Stomach (tissue), 8 donors: ENCODE measurements at regions not wholly inside any gene's neighbourhood (a gene's known extent, or its start where the extent isn't known, plus 50 kb on each side); places are given as distances from the start of the nearest gene placed in this dataset.

Experiments
- DNase-seq, 2 donors: peaks; one replicate each; pipeline versions ENCODE4 v3.0.0 to v3.0.0-alpha.2; 2013 to 2019
- H3K27ac ChIP-seq, 5 donors: fragments of 200-600 bp in 4 of 5; sonication (generic) in 4 of 5; one replicate each; pipeline ENCODE4 v1.5.1; 2013 to 2019; ENCODE audit warnings: mild to moderate bottlenecking in 1 of 5, moderate library complexity in 1 of 5
- H3K27me3 ChIP-seq, 3 donors: fragments of 200-600 bp; sonication (generic); one replicate each; pipeline ENCODE4 v1.5.1; 2017 to 2019; ENCODE audit warnings: mixed run types in 1 of 3
- H3K36me3 ChIP-seq, 4 donors: fragments of 200-600 bp; sonication (generic); 1 replicate in 3 of 4; 2 replicates in 1 of 4; pipeline ENCODE4 v1.5.1; 2016 to 2019
- H3K4me1 ChIP-seq, 4 donors: fragments of 200-600 bp; sonication (generic); one replicate each; pipeline ENCODE4 v1.5.1; 2016 to 2019
- H3K4me3 ChIP-seq, 4 donors: fragments of 200-600 bp; sonication (generic) in 3 of 4; one replicate each; pipeline ENCODE4 v1.5.1; 2016 to 2019; ENCODE audit warnings: mild to moderate bottlenecking in 1 of 4
- H3K9me3 ChIP-seq, 4 donors: fragments of 200-600 bp; sonication (generic); one replicate each; pipeline ENCODE4 v1.5.1; 2016 to 2019
- EP300 ChIP-seq: sonication (generic); formaldehyde crosslinking; IDR thresholded peaks from one replicate; pipeline ENCODE4 v1.6.1; 2017; ENCODE audit warnings: antibody characterized with exemption
- POLR2A ChIP-seq, 4 donors: fragments of 450-650 bp; IDR thresholded peaks; one replicate each; pipeline ENCODE4 v1.6.1; 2016; ENCODE audit warnings: antibody characterized with exemption in 4 of 4, control low read depth in 2 of 4, mild to moderate bottlenecking in 1 of 4, moderate library complexity in 1 of 4
- POLR2AphosphoS5 ChIP-seq, 3 donors: sonication (generic); formaldehyde crosslinking; IDR thresholded peaks; one replicate each; pipeline ENCODE4 v1.6.1; 2016; ENCODE audit warnings: antibody characterized with exemption in 3 of 3
- WGBS, 5 donors: extraction: QIAGEN DNeasy Blood & Tissue Kit in 3 of 5; methylation state at CpG; one replicate each; pipeline versions ENCODE4 v1.1.5 to v1.1.7; 2013 to 2018; 5-methylcytosine and 5-hydroxymethylcytosine counted together
- intact Hi-C: fragments of 100-400 bp; cut with DNase I; formaldehyde crosslinking; loops from one replicate; pipeline ENCODE4 v1.15.1; 2023; ENCODE audit warnings: low total_unique reads
- TF ChIP-seq, protein P1 (sequence below), 7 experiments: fragments of 450-650 bp in 4 of 7; fragments of 200-600 bp in 3 of 7; sonication (generic) in 3 of 7; IDR thresholded peaks; one replicate each; pipeline ENCODE4 v1.5.1; 2016 to 2019; ENCODE audit warnings: antibody characterized with exemption in 7 of 7, control low read depth in 2 of 7, mild to moderate bottlenecking in 1 of 7
- donor health status: healthy with polysubstance abuse.
- donor health status: Bipolar disorder and iron deficiency.
- donor health status: healthy.

DNA sequence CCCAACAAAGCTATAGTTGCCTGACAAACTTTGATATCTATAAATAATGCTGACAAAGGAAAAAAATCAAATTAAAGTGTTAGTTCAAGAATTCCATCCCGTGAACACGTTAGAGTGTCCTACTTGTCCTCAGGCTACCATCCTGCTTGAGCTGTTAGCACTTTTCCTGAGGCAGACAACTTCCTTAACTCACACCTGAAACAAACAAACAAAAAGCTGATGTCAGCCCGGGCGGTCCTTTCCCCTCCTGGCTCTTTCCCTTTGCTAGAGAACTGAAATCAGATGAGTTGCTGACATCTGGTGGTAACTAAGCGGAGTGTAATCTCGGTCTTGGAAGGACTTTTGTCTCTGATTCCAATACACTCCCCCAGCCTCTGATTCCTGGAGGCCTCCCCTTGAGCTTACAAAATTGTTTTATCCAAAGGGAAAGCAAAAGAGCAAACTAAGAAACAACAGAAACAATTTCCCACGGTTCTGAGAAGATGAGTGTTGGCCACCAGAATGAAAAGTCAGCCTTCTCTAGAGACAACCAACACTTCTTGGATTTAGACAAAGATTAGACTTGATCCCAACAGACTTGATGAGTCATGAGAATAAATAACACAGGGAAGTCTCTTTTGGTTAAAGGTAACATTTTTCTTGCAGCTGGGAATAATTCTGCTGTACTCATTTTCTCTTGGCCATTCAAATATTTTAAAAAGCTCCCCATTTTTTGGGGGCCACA, 135.4 kb downstream of the PROX1 start:
- Histone ChIP-seq H3K4me1 (peaks cover 0 to 4% (median 2%) of the 10 kb centered on the region in 4 donors), H3K9me3 (peaks cover 2 to 9% (median 5%) of the 10 kb centered on the region in 4 donors), H3K27ac (no peak overlapping the region), H3K36me3 (no peaks in the 10 kb centered on the region), H3K27me3 (no peaks in the 10 kb centered on the region), H3K4me3 (no peak overlapping the region)
- DNase-seq: peak; percentile 65 to 89
- intact Hi-C loops: loop anchor here (10.0 kb wide), 1 partner anchor 558 kb away; no protein-coding TSS in a partner anchor
- WGBS, 5 donors: 1 to 13% (median 5%) methylated on average over 7 of the region's 7 CpGs
- no peak for TF ChIP-seq POLR2AphosphoS5 (IDR thresholded peaks at IDR 0.05)
- TF ChIP-seq EP300: no peak
- TF ChIP-seq POLR2A (IDR thresholded peaks at IDR 0.05): no peak
- TF ChIP-seq, protein P1, sequence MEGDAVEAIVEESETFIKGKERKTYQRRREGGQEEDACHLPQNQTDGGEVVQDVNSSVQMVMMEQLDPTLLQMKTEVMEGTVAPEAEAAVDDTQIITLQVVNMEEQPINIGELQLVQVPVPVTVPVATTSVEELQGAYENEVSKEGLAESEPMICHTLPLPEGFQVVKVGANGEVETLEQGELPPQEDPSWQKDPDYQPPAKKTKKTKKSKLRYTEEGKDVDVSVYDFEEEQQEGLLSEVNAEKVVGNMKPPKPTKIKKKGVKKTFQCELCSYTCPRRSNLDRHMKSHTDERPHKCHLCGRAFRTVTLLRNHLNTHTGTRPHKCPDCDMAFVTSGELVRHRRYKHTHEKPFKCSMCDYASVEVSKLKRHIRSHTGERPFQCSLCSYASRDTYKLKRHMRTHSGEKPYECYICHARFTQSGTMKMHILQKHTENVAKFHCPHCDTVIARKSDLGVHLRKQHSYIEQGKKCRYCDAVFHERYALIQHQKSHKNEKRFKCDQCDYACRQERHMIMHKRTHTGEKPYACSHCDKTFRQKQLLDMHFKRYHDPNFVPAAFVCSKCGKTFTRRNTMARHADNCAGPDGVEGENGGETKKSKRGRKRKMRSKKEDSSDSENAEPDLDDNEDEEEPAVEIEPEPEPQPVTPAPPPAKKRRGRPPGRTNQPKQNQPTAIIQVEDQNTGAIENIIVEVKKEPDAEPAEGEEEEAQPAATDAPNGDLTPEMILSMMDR (IDR thresholded peaks at IDR 0.05): peak in 5 of 7 experiments; percentile 21 to 72 (median 50)

DNA sequence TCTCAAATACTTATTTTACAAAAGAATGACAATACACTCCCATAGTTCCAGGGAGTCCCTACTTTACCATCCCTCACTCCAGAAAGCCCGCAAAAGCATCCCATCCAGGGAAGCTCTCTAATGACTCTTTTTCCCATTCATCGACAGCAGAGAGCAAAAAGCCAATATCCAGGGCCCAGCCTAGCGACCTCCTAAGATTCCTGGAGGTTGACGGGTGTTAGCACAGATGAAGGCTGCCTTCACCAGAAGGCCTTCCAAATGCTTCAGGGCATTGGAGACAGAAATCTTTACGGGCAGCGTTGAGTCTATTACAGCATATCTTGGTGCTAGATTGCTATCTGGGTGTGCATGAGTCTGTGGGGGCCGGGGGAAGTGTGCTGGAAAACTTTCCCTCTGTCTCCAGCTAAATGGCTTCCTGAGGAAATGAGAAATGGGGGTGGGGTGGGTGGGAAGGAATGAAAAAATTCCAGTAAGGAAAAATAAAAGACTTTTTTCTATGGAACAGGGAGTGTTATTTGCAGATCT, 136.6 kb downstream of the PROX1 start:
- H3K36me3 ChIP-seq: no peaks in the 10 kb centered on the region
- no peaks in the 10 kb centered on the region for H3K27me3 ChIP-seq
- no peak overlapping the region for H3K27ac ChIP-seq
- no peak for TF ChIP-seq POLR2A (IDR thresholded peaks at IDR 0.05)
- no peak for TF ChIP-seq EP300
- TF ChIP-seq, protein P1 (IDR thresholded peaks at IDR 0.05): no peak
- no peak for TF ChIP-seq POLR2AphosphoS5 (IDR thresholded peaks at IDR 0.05)
- H3K4me3 ChIP-seq: no peak overlapping the region
- H3K9me3 ChIP-seq: no peaks in the 10 kb centered on the region
- no peak for DNase-seq
- intact Hi-C loops: loop anchor here (10.0 kb wide), 1 partner anchor 560 kb away; no protein-coding TSS in a partner anchor
- WGBS, 5 donors: 60 to 74% (median 68%) methylated on average over 7 of the region's 7 CpGs
- H3K4me1 ChIP-seq: peaks cover 0 to 4% (median 2%) of the 10 kb centered on the region in 4 donors

DNA sequence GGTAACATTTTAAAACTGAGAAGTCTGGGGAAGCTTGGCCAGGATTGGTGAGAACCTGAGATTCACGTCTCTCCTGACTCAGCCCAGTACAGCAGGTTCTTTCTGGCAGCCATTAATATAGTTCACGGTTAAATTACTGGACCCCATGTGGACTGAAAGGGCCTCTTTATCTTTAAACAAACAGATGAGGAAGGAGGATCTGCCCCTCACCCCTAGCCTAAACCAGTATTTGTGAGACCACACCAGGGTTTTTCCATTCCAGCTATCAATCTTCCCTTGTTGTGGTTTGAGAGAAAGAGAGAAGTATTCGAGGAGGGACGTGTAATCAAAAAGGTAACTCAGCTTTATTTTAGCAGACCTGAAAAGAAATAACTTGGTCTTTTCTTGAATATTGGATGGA, 137.1 kb downstream of the PROX1 start:
- H3K4me1 ChIP-seq: peaks cover 0 to 4% (median 2%) of the 10 kb centered on the region in 4 donors
- intact Hi-C loops: loop anchor here (10.0 kb wide), 1 partner anchor 560 kb away; no protein-coding TSS in a partner anchor
- 24 to 45% (median 33%) methylated on average over 4 of the region's 4 CpGs for WGBS, 5 donors
- H3K27ac ChIP-seq: no peak overlapping the region
- H3K36me3 ChIP-seq: no peaks in the 10 kb centered on the region
- H3K4me3 ChIP-seq: no peak overlapping the region
- H3K27me3 ChIP-seq: no peaks in the 10 kb centered on the region
- TF ChIP-seq POLR2AphosphoS5 (IDR thresholded peaks at IDR 0.05) (no peak), EP300 (no peak), POLR2A (IDR thresholded peaks at IDR 0.05) (no peak)
- TF ChIP-seq, protein P1 (IDR thresholded peaks at IDR 0.05): no peak
- DNase-seq: peak in 1 of 2 donors; percentile 30
- H3K9me3 ChIP-seq: no peaks in the 10 kb centered on the region

DNA sequence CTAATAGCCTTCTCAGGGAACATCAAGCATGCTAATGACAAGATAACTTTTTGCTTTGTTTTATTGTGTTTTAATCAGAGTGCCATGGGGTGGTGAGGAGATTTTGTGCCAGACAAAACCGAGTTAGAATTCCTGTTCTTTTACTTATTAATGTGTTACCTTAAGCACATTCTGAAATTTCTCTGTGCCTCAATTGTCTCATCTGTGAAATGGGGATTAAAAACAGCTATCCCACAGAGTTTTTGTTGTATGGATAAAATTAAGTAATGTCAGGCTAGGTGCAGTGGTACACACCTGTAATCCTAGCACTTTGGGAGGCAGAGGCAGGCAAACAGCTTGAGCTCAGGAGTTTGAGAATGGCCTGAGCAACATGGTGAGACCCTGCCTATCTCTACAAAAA, 138.0 kb downstream of the PROX1 start:
- no peaks in the 10 kb centered on the region for H3K9me3 ChIP-seq
- TF ChIP-seq EP300 (no peak), POLR2AphosphoS5 (IDR thresholded peaks at IDR 0.05) (no peak), POLR2A (IDR thresholded peaks at IDR 0.05) (no peak)
- TF ChIP-seq, protein P1 (IDR thresholded peaks at IDR 0.05): no peak
- H3K36me3 ChIP-seq: no peaks in the 10 kb centered on the region
- peaks cover 0 to 4% (median 2%) of the 10 kb centered on the region in 4 donors for H3K4me1 ChIP-seq
- WGBS, 5 donors: 56 to 75% (median 59%) methylated on average over 1 of the region's 1 CpG
- intact Hi-C loops: loop anchor here (10.0 kb wide), 1 partner anchor 561 kb away; no protein-coding TSS in a partner anchor
- DNase-seq: no peak
- H3K4me3 ChIP-seq: no peak overlapping the region
- no peaks in the 10 kb centered on the region for H3K27me3 ChIP-seq
- no peak overlapping the region for H3K27ac ChIP-seq
